ENCODE measurements at regions not wholly inside any gene's neighbourhood (a gene's known extent, or its start where the extent isn't known, plus 50 kb on each side); places are given as distances from the start of the nearest gene placed in this dataset.

DNA sequence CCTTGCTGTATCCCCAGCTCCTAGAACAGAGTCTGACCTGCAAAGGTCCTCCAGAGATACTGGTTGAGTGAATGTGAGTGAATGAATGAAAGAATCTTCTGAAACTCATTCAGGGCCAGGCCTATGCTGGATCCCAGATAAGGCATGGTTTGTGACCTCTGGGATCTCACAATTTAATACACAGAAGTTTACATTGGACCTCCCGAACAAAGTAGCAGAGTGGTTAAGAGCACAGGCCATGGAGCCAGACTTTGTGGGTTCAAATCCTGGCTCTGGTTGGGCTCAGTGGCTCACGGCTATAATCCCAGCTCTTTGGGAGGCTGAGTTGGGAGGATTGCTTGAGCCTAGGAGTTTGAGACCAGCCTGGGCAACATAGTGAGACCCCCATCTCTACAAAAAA lies 50.8 kb upstream of the CTPS1 start:
- CTCF ChIA-PET, result interaction anchor here (1.1 kb wide), 1 partner anchor 66 kb away, joined by 3 read pairs; the partner anchor contains the start of gene CITED4
- POLR2A ChIA-PET, result no interaction called here

DNA sequence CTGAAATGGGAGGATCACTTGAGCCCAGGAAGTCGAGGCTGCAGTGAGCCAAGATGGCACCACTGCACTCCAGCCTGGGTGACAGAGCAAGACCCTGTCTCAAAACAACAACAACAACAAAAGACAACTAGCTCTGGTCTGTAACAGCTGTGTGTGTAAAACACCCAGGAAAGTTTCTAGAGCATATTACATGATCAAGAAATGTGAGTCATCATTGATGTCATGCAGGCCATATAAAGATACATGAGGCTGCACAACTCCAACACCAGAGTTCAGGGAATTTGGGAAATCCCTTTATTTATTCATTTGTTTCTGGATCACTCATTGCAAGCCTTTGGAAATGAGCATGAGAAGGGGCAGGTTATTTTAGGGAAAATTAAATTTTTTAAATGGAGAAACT lies 50.3 kb upstream of the CTPS1 start:
- Mint-ChIP-seq H3K4me1 (no peaks in the 10 kb centered on the region), H3K27ac (no peak overlapping the region), H3K36me3 (ENCODE audit: low read depth) (no peaks in the 10 kb centered on the region), H3K27me3 (peaks cover 1% of the 10 kb centered on the region), H3K9me3 (no peaks in the 10 kb centered on the region), H3K4me3 (no peak overlapping the region)
- no peak for DNase-seq
- POLR2A ChIA-PET, result no interaction called here
- CTCF ChIA-PET, result interaction anchor here (1.1 kb wide), 1 partner anchor 67 kb away, joined by 3 read pairs; the partner anchor contains the start of gene CITED4

More for the DNA sequence above, 50.8 kb upstream of the CTPS1 start:
- no peak overlapping the region for H3K4me3 Mint-ChIP-seq
- H3K27ac Mint-ChIP-seq, result no peak overlapping the region
- no peak for DNase-seq
- H3K4me1 Mint-ChIP-seq, result no peaks in the 10 kb centered on the region
- H3K27me3 Mint-ChIP-seq, result peaks cover 4% of the 10 kb centered on the region
- no peaks in the 10 kb centered on the region for H3K36me3 Mint-ChIP-seq (ENCODE audit: low read depth)
- no peaks in the 10 kb centered on the region for H3K9me3 Mint-ChIP-seq
